ENCODE measurements at regions not wholly inside any gene's neighbourhood (a gene's known extent, or its start where the extent isn't known, plus 50 kb on each side); places are given as distances from the start of the nearest gene placed in this dataset.

GRCh38 chr10:85407088-85407487 lies 959.5 kb downstream of the GRID1 start:
- no peaks in the 10 kb centered on the region for H3K79me2 ChIP-seq (ENCODE audit: insufficient read depth, low read length)
- no CpG with 5 or more reads among the region's 3 CpGs for WGBS (ENCODE audit: extremely low coverage, insufficient read length, low lambda C conversion rate)
- no peaks in the 10 kb centered on the region for H3K27me3 ChIP-seq (ENCODE audit: insufficient read depth, low read length)
- H3K4me2 ChIP-seq (ENCODE audit: insufficient read depth, insufficient read length, low read length): no peak overlapping the region
- H2BK15ac ChIP-seq (ENCODE audit: low read depth, low read length): no peak overlapping the region
- no peak overlapping the region for H4K8ac ChIP-seq (replicated peaks; ENCODE audit: insufficient read length, low read depth, low read length)
- peak; percentile 33 for DNase-seq
- Mint-ChIP-seq H3K9me3 (peaks cover 4 to 24% of the 10 kb centered on the region in 2 experiments), H3K27me3 (ENCODE audit: low read depth) (no peaks in the 10 kb centered on the region; the same call in 1 of the 2 replicates), H3K4me3 (no peak overlapping the region), H3K27ac (peak overlapping the region in 2 of 3 experiments; percentile 59 to 78; a peak in 1 of 7 replicates), H3K36me3 (ENCODE audit: insufficient read depth in 1 of 3, low read depth in 3 of 3) (peaks cover 0 to 12% (median 11%) of the 10 kb centered on the region in 3 experiments; a peak in 3 of 7 replicates), H3K4me1 (peaks cover 7 to 10% of the 10 kb centered on the region in 2 experiments)
- H4K5ac ChIP-seq (ENCODE audit: insufficient read length, low read depth, low read length): no peak overlapping the region
- TF ChIP-seq CTCF (conservative IDR thresholded peaks at IDR 0.05): no peak
- no peak overlapping the region for H3T11ph ChIP-seq (ENCODE audit: low read length)
- no peak overlapping the region for H3K27ac ChIP-seq (ENCODE audit: insufficient read length, low read depth, low read length)
- no peaks in the 10 kb centered on the region for H3K79me1 ChIP-seq (ENCODE audit: insufficient read depth, low read depth, low read length, poor library complexity, severe bottlenecking)
- no peak overlapping the region for H2BK5ac ChIP-seq (ENCODE audit: insufficient read length, low read length)
- H3K14ac ChIP-seq (ENCODE audit: insufficient read depth, low read length): no peak overlapping the region
- no peaks in the 10 kb centered on the region for H3K9me3 ChIP-seq (ENCODE audit: control insufficient read depth, low read depth, low read length)
- H3K4ac ChIP-seq (ENCODE audit: low read depth, low read length): no peak overlapping the region
- no peak overlapping the region for H3K56ac ChIP-seq (ENCODE audit: insufficient read length, low read depth, low read length)
- no peak overlapping the region for H2AK5ac ChIP-seq (ENCODE audit: insufficient read length, low read length)
- H3K23ac ChIP-seq (ENCODE audit: insufficient read length, low read depth, low read length): no peak overlapping the region
- no peak overlapping the region for H2AFZ ChIP-seq (ENCODE audit: low read length)
- no peak overlapping the region for H2BK12ac ChIP-seq (ENCODE audit: insufficient read length, low read depth, low read length)
- no peaks in the 10 kb centered on the region for H3K4me1 ChIP-seq (ENCODE audit: insufficient read depth, low read length)
- no peak overlapping the region for H3K9ac ChIP-seq (ENCODE audit: extremely low read depth, insufficient read length, low read length)
- H4K20me1 ChIP-seq (ENCODE audit: control insufficient read depth, insufficient read depth, insufficient read length): no peaks in the 10 kb centered on the region
- no peak overlapping the region for H3K18ac ChIP-seq (ENCODE audit: insufficient read length, low read depth, low read length)
- H4K91ac ChIP-seq (ENCODE audit: insufficient read length, low read depth, low read length): no peak overlapping the region
- no peak overlapping the region for H2BK20ac ChIP-seq (ENCODE audit: low read depth, low read length, poor library complexity, severe bottlenecking)
- H2BK120ac ChIP-seq (ENCODE audit: low read depth, low read length, poor library complexity, severe bottlenecking): no peak overlapping the region
- no peaks in the 10 kb centered on the region for H3K23me2 ChIP-seq (ENCODE audit: insufficient read length, low read depth, low read length, poor library complexity, severe bottlenecking)

Measured in H9 (cell line).